BLaER1 treated with 17β-estradiol and CSF1 and Interleukin-3, amounts not matched to agents 10 nM and 100 nM (cell line): ENCODE measurements at regions not wholly inside any gene's neighbourhood (a gene's known extent, or its start where the extent isn't known, plus 50 kb on each side); places are given as distances from the start of the nearest gene placed in this dataset.
"Not testable (repeated sequence)": the region's sequence is repeated elsewhere in the genome, so short reads cannot be mapped to it uniquely, and the experiment has no call there.

Experiments
- H3K27ac ChIP-seq, 11 experiments: shearing (Covaris generic); formaldehyde crosslinking; 2 replicates each; pipeline ENCODE4 v1.8.1; 2022
- H3K27me3 ChIP-seq, 11 experiments: shearing (Covaris generic); formaldehyde crosslinking; 2 replicates each; pipeline ENCODE4 v1.8.1; 2022
- H3K36me3 ChIP-seq, 11 experiments: shearing (Covaris generic); formaldehyde crosslinking; 2 replicates each; pipeline ENCODE4 v1.8.1; 2022
- H3K4me1 ChIP-seq, 10 experiments: shearing (Covaris generic); formaldehyde crosslinking; 2 replicates each; pipeline ENCODE4 v1.8.1; 2022
- H3K4me2 ChIP-seq, 11 experiments: shearing (Covaris generic); formaldehyde crosslinking; 2 replicates each; pipeline ENCODE4 v1.8.1; 2022
- H3K4me3 ChIP-seq, 10 experiments: shearing (Covaris generic); formaldehyde crosslinking; 2 replicates each; pipeline ENCODE4 v1.8.1; 2022
- H3K9ac ChIP-seq, 11 experiments: shearing (Covaris generic); formaldehyde crosslinking; 2 replicates each; pipeline ENCODE4 v1.8.1; 2022
- H3K9me3 ChIP-seq, 11 experiments: shearing (Covaris generic); formaldehyde crosslinking; replicated peaks in 1 of 11; 2 replicates each; pipeline ENCODE4 v1.8.1; 2022
- H4K20me1 ChIP-seq, 11 experiments: shearing (Covaris generic); formaldehyde crosslinking; 2 replicates each; pipeline ENCODE4 v1.8.1; 2022
- Cebpa-rat ChIP-seq, 11 experiments: shearing (Covaris generic); IDR thresholded peaks; 2 replicates each; pipeline ENCODE4 v1.8.1; 2022

DNA sequence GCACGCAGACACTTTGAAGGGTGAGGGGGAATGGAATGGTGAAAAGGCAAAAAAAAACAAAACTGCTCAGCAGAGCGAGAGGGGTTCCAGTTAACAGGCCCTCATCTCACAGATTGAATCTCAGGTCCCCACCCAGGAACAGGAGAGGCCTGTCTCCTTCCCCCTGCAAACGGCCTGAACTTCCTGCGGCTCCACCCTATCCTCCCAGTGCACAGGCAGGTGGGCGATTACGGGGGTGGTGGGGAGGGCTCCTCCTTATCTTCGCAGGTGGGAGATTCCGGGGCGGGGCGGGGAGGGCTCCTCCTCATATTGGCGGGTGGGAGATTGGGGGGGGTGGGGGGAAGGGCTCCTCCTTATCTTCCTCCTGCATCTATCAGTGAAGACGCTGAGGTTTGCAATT lies 129.0 kb downstream of the SOX4 start:
- TF ChIP-seq Cebpa-rat (IDR thresholded peaks at IDR 0.05), result no peak
- H3K4me1 ChIP-seq, result no peaks in the 10 kb centered on the region
- no peaks in the 10 kb centered on the region for H3K36me3 ChIP-seq
- H3K27ac ChIP-seq, result no peak overlapping the region
- H3K27me3 ChIP-seq, result no peaks in the 10 kb centered on the region
- H3K9ac ChIP-seq, result no peak overlapping the region
- H3K4me2 ChIP-seq, result no peak overlapping the region
- H4K20me1 ChIP-seq, result no peaks in the 10 kb centered on the region
- no peak overlapping the region for H3K4me3 ChIP-seq
- peaks cover 0 to 21% (median 12%) of the 10 kb centered on the region in 11 experiments; a peak in 11 of 22 replicates for H3K9me3 ChIP-seq

GRCh38 chr6:21726676-21727075 lies 133.1 kb downstream of the SOX4 start:
- Histone ChIP-seq H3K4me3 (no peak overlapping the region), H4K20me1 (no peaks in the 10 kb centered on the region), H3K9ac (no peak overlapping the region), H3K27ac (no peak overlapping the region), H3K36me3 (no peaks in the 10 kb centered on the region), H3K4me2 (no peak overlapping the region), H3K27me3 (no peaks in the 10 kb centered on the region), H3K4me1 (no peaks in the 10 kb centered on the region), H3K9me3 (0 out of 22 replicates have a peak, but pooled peaks cover 0 to 4% (median 0%) of the 10 kb centered on the region in 11 experiments)
- no peak for TF ChIP-seq Cebpa-rat (IDR thresholded peaks at IDR 0.05)

DNA sequence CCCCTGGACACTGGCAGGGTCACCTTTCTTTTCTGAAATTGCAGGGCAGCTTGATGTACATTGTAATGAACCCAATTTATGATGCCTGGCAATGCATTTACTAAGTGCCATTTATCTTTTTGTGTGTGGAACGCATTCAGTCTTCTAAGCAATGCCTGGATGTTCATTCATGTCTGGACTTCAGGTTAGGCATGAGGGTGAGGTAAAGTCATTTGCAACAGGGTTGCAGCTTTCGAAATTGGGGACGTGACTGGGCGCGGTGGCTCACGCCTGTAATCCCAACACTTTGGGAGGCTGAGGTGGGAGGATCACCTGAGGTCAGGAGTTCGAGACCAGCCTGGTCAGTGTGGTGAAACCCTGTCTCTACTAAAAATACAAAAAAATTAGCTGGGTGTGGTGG lies 134.6 kb downstream of the SOX4 start:
- Histone ChIP-seq H3K4me2 (no peak overlapping the region), H3K9ac (no peak overlapping the region), H3K27ac (no peak overlapping the region), H3K4me3 (no peak overlapping the region), H3K4me1 (no peaks in the 10 kb centered on the region), H3K9me3 (0 out of 22 replicates have a peak, but pooled peaks cover 0 to 4% (median 0%) of the 10 kb centered on the region in 11 experiments), H3K27me3 (no peaks in the 10 kb centered on the region), H3K36me3 (no peaks in the 10 kb centered on the region), H4K20me1 (no peaks in the 10 kb centered on the region)
- TF ChIP-seq Cebpa-rat (IDR thresholded peaks at IDR 0.05), result no peak

GRCh38 chr6:21729431-21729830 lies 135.9 kb downstream of the SOX4 start:
- Histone ChIP-seq H3K4me3 (no peak overlapping the region), H3K27ac (no peak overlapping the region), H3K36me3 (no peaks in the 10 kb centered on the region), H4K20me1 (no peaks in the 10 kb centered on the region), H3K9me3 (0 out of 22 replicates have a peak, but pooled peaks cover 0 to 4% (median 0%) of the 10 kb centered on the region in 11 experiments), H3K4me1 (no peaks in the 10 kb centered on the region), H3K9ac (no peak overlapping the region), H3K4me2 (no peak overlapping the region), H3K27me3 (no peaks in the 10 kb centered on the region)
- no peak for TF ChIP-seq Cebpa-rat (IDR thresholded peaks at IDR 0.05)

- H3K9ac ChIP-seq, result no peak overlapping the region
- no peak overlapping the region for H3K4me2 ChIP-seq
- no peaks in the 10 kb centered on the region for H4K20me1 ChIP-seq
- 0 out of 22 replicates have a peak, but pooled peaks cover 0 to 4% (median 0%) of the 10 kb centered on the region in 11 experiments for H3K9me3 ChIP-seq
- H3K4me1 ChIP-seq, result no peaks in the 10 kb centered on the region
- H3K36me3 ChIP-seq, result no peaks in the 10 kb centered on the region
- no peak overlapping the region for H3K27ac ChIP-seq
- no peak for TF ChIP-seq Cebpa-rat (IDR thresholded peaks at IDR 0.05)
- no peak overlapping the region for H3K4me3 ChIP-seq
- H3K27me3 ChIP-seq, result no peaks in the 10 kb centered on the region
Observed at GRCh38 chr6:21730533-21730932, 137.0 kb downstream of the SOX4 start.

DNA sequence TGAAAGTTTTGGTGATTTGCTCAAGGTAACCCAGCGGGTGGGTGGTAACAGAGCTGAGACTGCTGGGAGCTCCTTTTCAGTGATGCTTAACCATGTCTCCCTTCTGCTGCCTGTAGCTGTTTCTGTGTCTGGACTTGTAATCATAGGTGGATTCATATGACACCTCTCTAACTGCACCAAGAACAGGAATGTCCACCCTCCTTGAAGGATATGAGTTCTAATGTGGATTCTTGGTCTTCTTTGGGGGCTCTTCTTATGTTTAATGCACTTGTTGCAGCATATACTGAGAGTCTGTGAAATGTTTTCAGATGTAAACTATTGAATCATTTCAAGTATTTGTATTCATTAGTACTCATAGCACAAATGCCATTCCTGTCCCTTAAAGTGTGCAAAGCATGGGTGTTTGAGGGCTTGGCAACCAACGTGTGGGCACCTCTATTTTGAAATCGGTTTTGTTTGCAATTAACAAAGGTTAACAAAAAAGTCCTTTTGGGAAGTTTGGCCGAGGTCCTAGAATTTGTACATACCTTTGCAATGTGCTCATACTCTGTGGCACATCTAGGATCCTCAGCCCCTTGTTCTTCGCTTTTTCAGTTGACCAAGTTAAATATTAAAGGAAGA lies 138.0 kb downstream of the SOX4 start:
- Histone ChIP-seq H3K27me3 (no peaks in the 10 kb centered on the region), H3K36me3 (no peaks in the 10 kb centered on the region), H4K20me1 (no peaks in the 10 kb centered on the region), H3K27ac (no peak overlapping the region), H3K9ac (no peak overlapping the region), H3K4me2 (no peak overlapping the region), H3K9me3 (0 out of 22 replicates have a peak, but pooled peaks cover 0 to 4% (median 0%) of the 10 kb centered on the region in 11 experiments), H3K4me3 (no peak overlapping the region), H3K4me1 (no peaks in the 10 kb centered on the region)
- no peak for TF ChIP-seq Cebpa-rat (IDR thresholded peaks at IDR 0.05)

DNA sequence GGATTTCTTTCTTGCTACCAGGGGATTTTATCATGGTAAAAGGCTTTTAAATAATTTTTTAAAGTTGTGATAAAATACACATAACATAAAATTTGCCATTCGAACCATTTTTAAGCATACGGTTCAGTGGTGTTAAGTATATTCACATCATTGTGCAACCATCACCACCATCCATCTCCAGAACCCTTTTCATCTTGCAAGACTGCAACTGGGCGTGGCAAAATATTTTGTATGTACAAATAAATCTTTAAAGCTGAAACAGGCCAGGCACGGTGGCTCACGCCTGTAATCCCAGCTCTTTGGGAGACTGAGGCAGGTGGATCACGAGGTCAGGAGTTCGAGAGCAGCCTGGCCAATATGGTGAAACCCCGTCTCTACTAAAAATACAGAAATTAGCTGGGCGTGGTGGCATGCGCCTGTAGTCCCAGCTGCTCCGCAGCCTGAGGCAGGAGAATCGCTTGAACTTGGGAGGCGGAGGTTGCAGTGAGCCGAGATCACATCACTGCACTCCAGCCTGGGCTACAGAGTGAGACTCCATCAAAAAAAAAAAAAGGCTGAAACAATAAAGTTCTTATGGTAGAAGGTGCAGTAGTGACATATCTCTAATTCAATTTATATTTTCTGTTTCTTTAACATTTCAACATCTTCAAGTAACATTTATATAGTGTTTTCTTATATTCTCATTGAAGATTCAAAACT lies 138.6 kb downstream of the SOX4 start:
- not testable (repeated sequence) for H3K9ac ChIP-seq, H3K4me1 ChIP-seq, H3K4me3 ChIP-seq, H4K20me1 ChIP-seq, H3K9me3 ChIP-seq, H3K27me3 ChIP-seq, H3K4me2 ChIP-seq, H3K27ac ChIP-seq, H3K36me3 ChIP-seq

DNA sequence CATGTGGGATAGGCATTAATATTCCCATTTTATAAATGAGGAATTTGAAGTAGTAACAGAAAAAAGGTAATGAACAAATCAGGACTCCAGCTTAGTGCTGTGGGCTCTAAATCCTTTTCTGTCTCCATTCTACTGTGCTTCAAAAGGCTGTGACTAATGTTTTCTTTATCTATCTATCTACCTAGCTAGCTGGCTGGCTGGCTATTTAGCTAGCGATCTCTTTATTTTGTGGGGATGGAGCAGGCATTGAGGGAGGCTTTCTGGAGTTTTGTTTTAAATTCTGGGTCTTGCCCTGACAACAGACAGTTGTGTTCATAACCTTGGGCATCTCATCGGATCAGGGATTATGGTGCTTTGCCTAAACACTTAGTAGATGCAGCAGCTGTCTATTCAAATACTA lies 139.2 kb downstream of the SOX4 start:
- no peak overlapping the region for H3K4me3 ChIP-seq
- 0 out of 22 replicates have a peak, but pooled peaks cover 0 to 4% (median 0%) of the 10 kb centered on the region in 11 experiments for H3K9me3 ChIP-seq
- no peak overlapping the region for H3K9ac ChIP-seq
- no peaks in the 10 kb centered on the region for H3K27me3 ChIP-seq
- no peak overlapping the region for H3K27ac ChIP-seq
- TF ChIP-seq Cebpa-rat (IDR thresholded peaks at IDR 0.05), result no peak
- H3K4me1 ChIP-seq, result no peaks in the 10 kb centered on the region
- H3K36me3 ChIP-seq, result no peaks in the 10 kb centered on the region
- no peak overlapping the region for H3K4me2 ChIP-seq
- no peaks in the 10 kb centered on the region for H4K20me1 ChIP-seq

GRCh38 chr6:21733311-21733710 lies 139.8 kb downstream of the SOX4 start:
- Histone ChIP-seq H3K27ac (no peak overlapping the region), H3K27me3 (no peaks in the 10 kb centered on the region), H4K20me1 (no peaks in the 10 kb centered on the region), H3K4me2 (no peak overlapping the region), H3K36me3 (no peaks in the 10 kb centered on the region), H3K4me1 (no peaks in the 10 kb centered on the region), H3K9ac (no peak overlapping the region), H3K4me3 (no peak overlapping the region), H3K9me3 (no peaks in the 10 kb centered on the region)
- TF ChIP-seq Cebpa-rat (IDR thresholded peaks at IDR 0.05), result no peak

GRCh38 chr6:21734204-21734603 lies 140.7 kb downstream of the SOX4 start:
- H3K4me3 ChIP-seq, result no peak overlapping the region
- H3K27me3 ChIP-seq, result no peaks in the 10 kb centered on the region
- no peak overlapping the region for H3K4me2 ChIP-seq
- H4K20me1 ChIP-seq, result no peaks in the 10 kb centered on the region
- no peaks in the 10 kb centered on the region for H3K9me3 ChIP-seq
- H3K27ac ChIP-seq, result no peak overlapping the region
- no peak overlapping the region for H3K9ac ChIP-seq
- no peaks in the 10 kb centered on the region for H3K36me3 ChIP-seq
- no peak for TF ChIP-seq Cebpa-rat (IDR thresholded peaks at IDR 0.05)
- H3K4me1 ChIP-seq, result no peaks in the 10 kb centered on the region
